ENCODE measurements at regions not wholly inside any gene's neighbourhood (a gene's known extent, or its start where the extent isn't known, plus 50 kb on each side); places are given as distances from the start of the nearest gene placed in this dataset.

DNA sequence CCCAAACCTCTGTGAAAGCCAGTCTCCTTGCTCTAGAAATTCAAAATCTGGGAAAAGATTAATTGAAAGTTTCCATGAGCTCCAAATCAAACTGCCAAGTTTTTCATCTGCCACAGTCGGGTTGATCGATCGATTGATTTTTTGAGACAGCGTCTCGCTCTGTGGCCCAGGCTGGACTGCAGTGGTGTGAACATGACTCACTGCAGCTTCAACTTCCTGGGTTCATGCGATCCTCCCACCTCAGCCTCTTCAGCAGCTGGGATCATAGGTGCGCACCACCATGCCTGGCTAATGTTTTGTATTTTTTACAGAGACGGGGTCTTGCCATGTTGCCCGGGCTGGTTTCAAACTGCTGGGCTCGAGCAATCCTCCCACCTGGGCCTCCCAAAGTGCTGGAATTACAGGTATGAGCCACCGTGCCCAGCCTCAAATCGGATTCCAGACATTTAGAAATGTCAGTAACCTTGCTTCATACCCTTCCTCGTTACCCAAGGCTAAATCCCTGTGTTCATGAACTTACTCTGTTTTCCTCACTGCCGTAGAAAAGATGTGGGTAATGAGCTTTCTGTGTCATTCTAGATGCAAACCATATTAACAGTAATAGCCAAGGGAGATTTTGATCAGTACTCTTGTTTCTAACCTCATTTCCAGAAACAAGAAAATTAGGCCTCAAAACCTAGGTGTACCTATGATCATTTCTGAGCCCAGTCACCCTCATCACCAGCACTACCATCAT is 105.9 kb upstream of the AKAP13 start:
- no peak for TF ChIP-seq SUPT20H (IDR thresholded peaks at IDR 0.05; ENCODE audit: borderline replicate concordance, control insufficient read depth, low read depth, low read length)
- TF ChIP-seq, protein P1, sequence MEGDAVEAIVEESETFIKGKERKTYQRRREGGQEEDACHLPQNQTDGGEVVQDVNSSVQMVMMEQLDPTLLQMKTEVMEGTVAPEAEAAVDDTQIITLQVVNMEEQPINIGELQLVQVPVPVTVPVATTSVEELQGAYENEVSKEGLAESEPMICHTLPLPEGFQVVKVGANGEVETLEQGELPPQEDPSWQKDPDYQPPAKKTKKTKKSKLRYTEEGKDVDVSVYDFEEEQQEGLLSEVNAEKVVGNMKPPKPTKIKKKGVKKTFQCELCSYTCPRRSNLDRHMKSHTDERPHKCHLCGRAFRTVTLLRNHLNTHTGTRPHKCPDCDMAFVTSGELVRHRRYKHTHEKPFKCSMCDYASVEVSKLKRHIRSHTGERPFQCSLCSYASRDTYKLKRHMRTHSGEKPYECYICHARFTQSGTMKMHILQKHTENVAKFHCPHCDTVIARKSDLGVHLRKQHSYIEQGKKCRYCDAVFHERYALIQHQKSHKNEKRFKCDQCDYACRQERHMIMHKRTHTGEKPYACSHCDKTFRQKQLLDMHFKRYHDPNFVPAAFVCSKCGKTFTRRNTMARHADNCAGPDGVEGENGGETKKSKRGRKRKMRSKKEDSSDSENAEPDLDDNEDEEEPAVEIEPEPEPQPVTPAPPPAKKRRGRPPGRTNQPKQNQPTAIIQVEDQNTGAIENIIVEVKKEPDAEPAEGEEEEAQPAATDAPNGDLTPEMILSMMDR (IDR thresholded peaks at IDR 0.05 in 2 of 3, conservative IDR thresholded peaks at IDR 0.05 in 1 of 3; ENCODE audit: control insufficient read depth in 2 of 3, extremely low read depth in 1 of 3, insufficient read depth in 1 of 3, low read depth in 3 of 3, low read length in 3 of 3): no peak
- no peak for TF ChIP-seq NFIC (IDR thresholded peaks at IDR 0.05; ENCODE audit: low read depth, low read length)
- no peak for TF ChIP-seq BMI1 (IDR thresholded peaks at IDR 0.05; ENCODE audit: borderline replicate concordance)
- TF ChIP-seq SMC3 (IDR thresholded peaks at IDR 0.05; ENCODE audit: borderline replicate concordance, low read length): no peak
- no peak for TF ChIP-seq FOS (IDR thresholded peaks at IDR 0.05; ENCODE audit: borderline replicate concordance, extremely low read depth, insufficient read length)
- no peak for TF ChIP-seq RAD21 (IDR thresholded peaks at IDR 0.05; ENCODE audit: insufficient read depth, low read depth, low read length)
- no peak for TF ChIP-seq EZH2 (IDR thresholded peaks at IDR 0.05; ENCODE audit: borderline replicate concordance, control insufficient read depth, low read depth, low read length)

Measured in GM12878 (cell line).